Spleen (tissue), 7 donors: ENCODE measurements at regions not wholly inside any gene's neighbourhood (a gene's known extent, or its start where the extent isn't known, plus 50 kb on each side); places are given as distances from the start of the nearest gene placed in this dataset.

ENCODE experiments used
- CTCF ChIP-seq, 11 experiments: fragments of 200-600 bp in 7 of 11; fragments of 450-650 bp in 4 of 11; sonication (generic) in 4 of 11; IDR thresholded peaks in 8 of 11; conservative IDR thresholded peaks in 3 of 11; 1 replicate in 7 of 11; 2 replicates in 4 of 11; pipeline versions ENCODE4 v1.4.0 to v1.8.0; 2016 to 2021; ENCODE audit warnings: antibody characterized with exemption in 11 of 11, inconsistent platforms in 4 of 11, mild to moderate bottlenecking in 1 of 11
- POLR2A ChIP-seq, 3 donors: fragments of 450-650 bp; IDR thresholded peaks; one replicate each; pipeline ENCODE4 v1.5.1; 2017; ENCODE audit warnings: antibody characterized with exemption in 3 of 3, mild to moderate bottlenecking in 1 of 3
- POLR2AphosphoS5 ChIP-seq, 3 donors: sonication (generic); formaldehyde crosslinking; IDR thresholded peaks; one replicate each; pipeline ENCODE4 v1.5.1; 2017; ENCODE audit warnings: antibody characterized with exemption in 3 of 3
- donor health status: DM: no; HTN: no; CAD: no; lungs with moderate emphysema.
- donor health status: DM: no; HTN: no; CAD: no.
- donor health status: DM: no; HTN: no; CAD: no.

DNA sequence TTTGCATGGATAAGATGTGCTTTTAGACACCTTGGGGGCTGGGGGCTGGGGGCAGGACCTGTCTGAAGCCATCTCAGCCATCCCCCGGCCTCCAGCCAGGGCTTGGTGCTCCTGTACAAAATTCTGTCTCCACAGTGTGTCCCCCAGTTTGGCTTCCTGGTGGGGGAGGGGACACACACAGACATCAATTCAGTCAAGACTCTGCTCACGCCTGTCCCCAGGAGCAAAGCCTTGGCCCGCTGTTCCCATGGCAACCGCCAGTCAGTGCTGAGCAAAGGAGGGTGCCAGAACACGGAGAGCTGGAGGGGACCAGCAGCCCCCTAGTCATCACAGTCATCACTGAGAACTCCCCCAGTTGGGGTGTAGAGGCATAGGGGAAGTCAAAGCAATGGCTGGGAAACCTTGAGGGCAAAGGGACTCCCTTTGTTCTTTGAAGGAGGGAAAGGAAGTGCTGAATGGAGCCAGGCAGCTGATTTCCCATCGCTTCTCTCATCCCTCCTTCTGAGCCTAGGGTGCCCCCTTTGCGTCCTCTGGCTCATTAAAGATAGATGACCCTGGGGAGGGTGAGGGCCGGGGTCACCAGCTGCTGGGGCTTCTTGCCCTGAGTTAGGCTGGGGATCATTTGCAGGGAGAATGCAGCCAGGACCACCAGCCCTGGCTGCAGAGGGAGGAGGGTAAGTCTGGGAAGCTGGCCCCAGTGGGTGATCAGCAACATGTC lies 134.9 kb upstream of the IPO9 start:
- TF ChIP-seq POLR2A (IDR thresholded peaks at IDR 0.05), result no peak
- no peak for TF ChIP-seq CTCF (IDR thresholded peaks at IDR 0.05 in 8 of 11, conservative IDR thresholded peaks at IDR 0.05 in 3 of 11)
- TF ChIP-seq POLR2AphosphoS5 (IDR thresholded peaks at IDR 0.05), result no peak
